ENCODE measurements at regions not wholly inside any gene's neighbourhood (a gene's known extent, or its start where the extent isn't known, plus 50 kb on each side); places are given as distances from the start of the nearest gene placed in this dataset.

GRCh38 chr20:51301026-51301425 lies 241.5 kb downstream of the NFATC2 start:
- intact Hi-C loops (cut with micrococcal nuclease) (no loop called here), dilution Hi-C loops (cut with MboI; ENCODE audit: extremely low pct_ligation_motif_present, low sequenced_read_pairs) (no loop called here)
- no peak overlapping the region for H3K9ac ChIP-seq (replicated peaks; ENCODE audit: extremely low read depth, insufficient read depth, low read length)
- H4K20me1 ChIP-seq (replicated peaks; ENCODE audit: control insufficient read depth, extremely low read depth, insufficient read depth, low read length) = no peaks in the 10 kb centered on the region
- CTCF ChIA-PET = interaction anchor here (0.6 to 2.0 kb wide), 5 partner anchors 25 to 319 kb away, joined by 3 to 15 read pairs (median 5); no protein-coding TSS in a partner anchor
- H2AFZ ChIP-seq (ENCODE audit: low read depth, low read length) = no peak overlapping the region
- no peaks in the 10 kb centered on the region for H3K79me2 ChIP-seq (ENCODE audit: control insufficient read depth, insufficient read depth, low read length)
- no peak overlapping the region for H3K4me3 ChIP-seq (replicated peaks in 1 of 3; ENCODE audit: insufficient read depth in 1 of 3, low read depth in 1 of 3, low read length in 3 of 3)
- H3K9me1 ChIP-seq (replicated peaks; ENCODE audit: control insufficient read depth, extremely low read depth, insufficient read depth, low read length) = no peaks in the 10 kb centered on the region
- no TSS peak for BruUV-seq (replicated peaks)
- POLR2A ChIA-PET = no interaction called here
- DNase-seq (ENCODE audit: low read depth, low spot score) (no peak), FAIRE-seq (no peak)
- no peaks in the 10 kb centered on the region for H3K4me1 ChIP-seq (ENCODE audit: control insufficient read depth, extremely low read depth, insufficient read depth, low read length)
- H3K4me2 ChIP-seq (ENCODE audit: insufficient read depth, low read length) = no peak overlapping the region
- no peaks in the 10 kb centered on the region for H3K9me3 ChIP-seq (replicated peaks; ENCODE audit: control insufficient read depth, insufficient read depth, low read length)
- TF ChIP-seq MAX (IDR thresholded peaks at IDR 0.05; ENCODE audit: insufficient read depth, insufficient read length) (no peak), POLR2AphosphoS5 (IDR thresholded peaks at IDR 0.05; ENCODE audit: insufficient read depth, low read depth, low read length) (no peak), POLR2A (IDR thresholded peaks at IDR 0.05; ENCODE audit: low read depth, low read length) (no peak), GATA2 (IDR thresholded peaks at IDR 0.05; ENCODE audit: insufficient read depth, insufficient read length, low read depth, low read length) (no peak), FOS (IDR thresholded peaks at IDR 0.05; ENCODE audit: borderline replicate concordance, insufficient read depth, low read length) (no peak), EZH2 (IDR thresholded peaks at IDR 0.05; ENCODE audit: borderline replicate concordance, low read depth, low read length, severe bottlenecking) (no peak), CTCF (IDR thresholded peaks at IDR 0.05; ENCODE audit: extremely low read depth in 1 of 2, insufficient read depth in 1 of 2, low read depth in 1 of 2, low read length in 2 of 2) (no peak)
- peaks cover 1 to 2% of the 10 kb centered on the region in 2 experiments for H3K27me3 ChIP-seq (ENCODE audit: control insufficient read depth in 2 of 2, insufficient read depth in 2 of 2, low read length in 2 of 2)
- no peak overlapping the region for H3K27ac ChIP-seq (ENCODE audit: insufficient read depth, low read depth, low read length)
- no peaks in the 10 kb centered on the region for H3K36me3 ChIP-seq (ENCODE audit: control insufficient read depth in 2 of 2, extremely low read depth in 1 of 2, insufficient read depth in 2 of 2, low read length in 2 of 2)
